IPS-18a (cell line): ENCODE measurements at regions not wholly inside any gene's neighbourhood (a gene's known extent, or its start where the extent isn't known, plus 50 kb on each side); places are given as distances from the start of the nearest gene placed in this dataset.

Experiments
- H3K27ac ChIP-seq: one replicate; pipeline ENCODE4 v1.5.1; 2013; ENCODE audit warnings: low read length
- H3K27me3 ChIP-seq: one replicate; pipeline ENCODE4 v1.6.1; 2013; ENCODE audit warnings: mild to moderate bottlenecking, low read length; ENCODE audit not compliant: control insufficient read depth, insufficient read depth
- H3K36me3 ChIP-seq: one replicate; pipeline ENCODE4 v1.6.1; 2013; ENCODE audit warnings: low read depth, low read length; ENCODE audit not compliant: control insufficient read depth
- H3K4me1 ChIP-seq: one replicate; pipeline ENCODE4 v1.6.1; 2013; ENCODE audit warnings: low read depth, low read length; ENCODE audit not compliant: control insufficient read depth
- H3K4me3 ChIP-seq: one replicate; pipeline ENCODE4 v1.5.1; 2013; ENCODE audit warnings: low read length
- H3K9ac ChIP-seq: one replicate; pipeline ENCODE4 v1.6.1; 2013; ENCODE audit warnings: mild to moderate bottlenecking, low read length, moderate library complexity
- H3K9me3 ChIP-seq: one replicate; pipeline ENCODE4 v1.6.1; 2013; ENCODE audit warnings: low read depth, low read length; ENCODE audit not compliant: control insufficient read depth

DNA sequence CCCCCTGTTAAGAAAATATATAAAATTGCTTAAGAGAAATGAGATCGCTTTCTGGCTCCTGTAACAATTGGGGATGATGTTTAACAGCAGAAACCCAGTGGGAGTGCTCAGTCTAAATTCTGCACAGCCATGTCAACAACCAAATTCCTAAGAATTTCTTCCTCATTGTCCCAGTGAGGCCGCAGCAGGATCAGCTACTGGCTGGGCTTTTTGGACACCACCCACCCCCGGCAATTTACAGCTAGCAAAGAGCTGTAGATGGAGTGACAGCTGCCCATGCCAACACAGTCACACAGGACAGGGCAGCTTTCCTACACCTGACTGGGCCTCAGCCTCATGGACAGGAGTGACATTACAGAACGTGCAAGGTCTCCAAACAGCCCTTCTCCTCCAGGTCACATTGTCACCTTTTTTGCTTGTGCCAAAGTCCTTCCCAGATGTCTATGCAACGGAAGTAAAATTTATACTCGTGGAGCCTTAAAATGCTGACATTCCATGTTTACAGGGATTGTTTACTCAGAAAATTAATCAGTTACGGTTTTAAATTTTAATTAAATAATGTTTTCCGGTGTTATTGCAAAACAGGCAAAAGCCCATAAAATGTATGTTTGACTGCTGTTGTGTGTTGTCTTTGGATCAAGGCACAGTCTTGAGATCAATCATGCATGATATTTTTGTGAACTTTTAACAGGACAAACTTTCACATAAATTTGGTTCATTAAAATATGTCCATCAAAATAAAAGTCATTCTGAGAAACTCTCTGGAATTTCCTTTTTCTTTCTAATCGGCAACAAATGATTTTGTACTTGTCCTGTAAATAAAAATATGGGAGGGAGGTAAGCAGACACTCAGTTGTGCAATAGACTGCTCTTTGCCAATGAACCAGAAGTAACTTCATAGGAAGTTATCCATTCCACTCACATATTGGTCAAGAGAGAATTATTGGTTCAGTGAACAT is 943.2 kb downstream of the MCTP2 start:
- Histone ChIP-seq H3K9me3 (no peaks in the 10 kb centered on the region), H3K4me1 (no peaks in the 10 kb centered on the region), H3K4me3 (no peak overlapping the region), H3K27ac (no peak overlapping the region), H3K9ac (no peak overlapping the region), H3K36me3 (no peaks in the 10 kb centered on the region), H3K27me3 (no peaks in the 10 kb centered on the region)

- Histone ChIP-seq H3K4me1 (no peaks in the 10 kb centered on the region), H3K9ac (no peak overlapping the region), H3K36me3 (no peaks in the 10 kb centered on the region), H3K4me3 (no peak overlapping the region), H3K27ac (no peak overlapping the region), H3K9me3 (no peaks in the 10 kb centered on the region), H3K27me3 (no peaks in the 10 kb centered on the region)
These were observed 944.7 kb downstream of the MCTP2 start for GRCh38 chr15:95175914-95176658.

GRCh38 chr15:95176794-95177577 is 945.6 kb downstream of the MCTP2 start:
- Histone ChIP-seq H3K27ac (no peak overlapping the region), H3K9me3 (no peaks in the 10 kb centered on the region), H3K4me3 (no peak overlapping the region), H3K36me3 (no peaks in the 10 kb centered on the region), H3K9ac (no peak overlapping the region), H3K4me1 (no peaks in the 10 kb centered on the region), H3K27me3 (no peaks in the 10 kb centered on the region)

DNA sequence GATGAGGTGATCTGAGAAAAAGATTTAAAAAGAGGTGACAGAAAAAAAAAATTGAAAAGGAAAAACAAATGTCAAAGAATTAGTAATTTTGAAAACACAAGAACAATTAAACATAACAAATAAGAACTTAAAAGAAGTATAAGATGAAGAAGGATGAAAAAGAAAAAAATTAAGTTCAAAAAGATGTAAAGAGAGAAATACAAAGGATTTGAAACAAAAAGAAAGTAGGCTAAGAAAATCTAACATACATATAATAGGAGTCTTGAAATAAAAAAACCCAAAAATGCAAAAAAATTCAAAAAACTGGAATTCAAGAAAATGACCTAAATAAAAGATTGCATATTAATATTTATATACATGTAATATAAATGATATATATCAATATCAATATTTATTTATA is 949.2 kb downstream of the MCTP2 start:
- Histone ChIP-seq H3K27ac (no peak overlapping the region), H3K4me3 (no peak overlapping the region), H3K27me3 (no peaks in the 10 kb centered on the region), H3K9ac (no peak overlapping the region), H3K4me1 (no peaks in the 10 kb centered on the region), H3K9me3 (no peaks in the 10 kb centered on the region), H3K36me3 (no peaks in the 10 kb centered on the region)

DNA sequence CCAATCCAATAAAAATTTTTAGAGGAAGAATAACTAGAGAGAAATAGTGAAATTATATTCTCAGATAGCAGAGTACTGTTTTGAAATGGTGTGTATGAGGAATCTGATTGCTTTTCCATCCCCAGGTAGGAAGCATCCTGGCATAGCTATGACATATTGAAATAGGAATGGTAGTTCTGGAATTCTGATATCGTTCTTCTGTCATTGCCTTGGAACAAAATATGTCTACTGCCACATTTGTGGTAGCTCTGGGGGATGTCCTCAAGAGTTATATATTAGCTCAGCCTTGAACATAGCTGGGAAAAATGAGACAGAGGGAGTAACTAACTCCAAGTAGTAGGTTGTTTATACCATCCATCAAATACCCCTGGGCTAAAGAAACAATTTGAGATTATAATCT is 950.7 kb downstream of the MCTP2 start:
- Histone ChIP-seq H3K9me3 (peaks cover 2% of the 10 kb centered on the region), H3K36me3 (no peaks in the 10 kb centered on the region), H3K4me1 (no peaks in the 10 kb centered on the region), H3K27me3 (no peaks in the 10 kb centered on the region), H3K9ac (no peak overlapping the region), H3K4me3 (no peak overlapping the region), H3K27ac (no peak overlapping the region)

DNA sequence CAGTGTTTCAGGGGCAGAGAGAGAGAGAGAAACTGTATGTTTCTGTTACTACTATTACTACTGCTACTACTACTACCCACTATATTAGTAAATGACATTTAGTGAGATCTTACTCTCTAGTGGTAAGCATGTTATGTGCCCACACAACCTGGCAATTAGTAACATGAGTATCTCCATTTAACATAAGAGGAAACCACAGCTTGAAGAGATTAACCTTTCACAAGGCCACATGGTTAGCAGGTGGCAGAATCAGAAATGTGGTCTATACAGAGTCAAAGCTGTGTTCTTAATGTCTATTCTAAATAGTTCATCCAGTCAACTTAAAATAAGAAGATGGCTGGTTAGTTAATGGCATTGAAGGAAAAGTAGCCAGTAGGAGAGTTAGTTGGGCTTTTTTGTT is 961.6 kb downstream of the MCTP2 start:
- H3K4me3 ChIP-seq = no peak overlapping the region
- no peak overlapping the region for H3K27ac ChIP-seq
- no peaks in the 10 kb centered on the region for H3K36me3 ChIP-seq
- H3K9me3 ChIP-seq = peaks cover 4% of the 10 kb centered on the region
- H3K9ac ChIP-seq = no peak overlapping the region
- no peaks in the 10 kb centered on the region for H3K27me3 ChIP-seq
- no peaks in the 10 kb centered on the region for H3K4me1 ChIP-seq

GRCh38 chr15:95194746-95195145 is 963.4 kb downstream of the MCTP2 start:
- no peaks in the 10 kb centered on the region for H3K9me3 ChIP-seq
- H3K27ac ChIP-seq = no peak overlapping the region
- no peaks in the 10 kb centered on the region for H3K36me3 ChIP-seq
- H3K27me3 ChIP-seq = no peaks in the 10 kb centered on the region
- no peak overlapping the region for H3K9ac ChIP-seq
- H3K4me3 ChIP-seq = no peak overlapping the region
- no peaks in the 10 kb centered on the region for H3K4me1 ChIP-seq

GRCh38 chr15:95196176-95196915 is 965.0 kb downstream of the MCTP2 start:
- H3K36me3 ChIP-seq = no peaks in the 10 kb centered on the region
- H3K4me1 ChIP-seq = no peaks in the 10 kb centered on the region
- no peak overlapping the region for H3K4me3 ChIP-seq
- H3K9me3 ChIP-seq = no peaks in the 10 kb centered on the region
- H3K27me3 ChIP-seq = no peaks in the 10 kb centered on the region
- no peak overlapping the region for H3K9ac ChIP-seq
- H3K27ac ChIP-seq = no peak overlapping the region

DNA sequence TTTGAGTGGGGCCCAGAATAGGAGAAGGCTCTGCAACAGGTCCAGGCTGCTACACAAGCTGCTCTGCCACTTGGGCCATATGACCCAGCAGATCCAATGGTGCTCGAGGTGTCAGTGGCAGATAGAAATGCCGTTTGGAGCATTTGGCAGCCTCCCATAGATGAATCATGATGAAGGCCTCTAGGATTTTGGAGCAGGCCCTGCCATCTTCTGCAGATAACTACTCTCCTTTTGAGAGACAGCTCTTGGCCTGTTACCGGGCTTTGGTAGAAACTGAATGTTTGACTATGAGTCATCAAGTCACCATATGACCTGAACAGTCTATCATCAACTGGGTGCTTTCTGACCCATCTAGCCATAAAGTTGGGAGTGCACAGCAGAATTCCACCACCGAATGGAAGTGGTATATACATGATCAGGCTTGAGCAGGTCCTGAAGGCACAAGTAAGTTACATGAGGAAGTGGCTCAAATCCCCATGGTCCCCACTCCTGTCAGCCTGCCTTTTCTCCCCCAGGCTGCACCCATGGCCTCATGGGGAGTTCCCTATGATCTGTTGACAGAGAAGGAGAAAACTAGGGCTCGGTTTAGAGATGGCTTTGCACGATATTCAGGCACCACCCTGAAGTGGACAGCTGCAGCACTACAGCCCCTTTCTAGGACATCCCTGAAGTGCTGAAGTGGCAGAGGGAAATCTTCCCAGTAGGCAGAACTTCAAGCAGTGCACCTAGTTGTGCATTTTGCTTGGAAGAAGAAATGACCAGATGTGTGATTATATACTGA is 971.4 kb downstream of the MCTP2 start:
- Histone ChIP-seq H3K27me3 (no peaks in the 10 kb centered on the region), H3K9ac (no peak overlapping the region), H3K4me1 (no peaks in the 10 kb centered on the region), H3K9me3 (no peaks in the 10 kb centered on the region), H3K4me3 (no peak overlapping the region), H3K27ac (no peak overlapping the region), H3K36me3 (no peaks in the 10 kb centered on the region)

DNA sequence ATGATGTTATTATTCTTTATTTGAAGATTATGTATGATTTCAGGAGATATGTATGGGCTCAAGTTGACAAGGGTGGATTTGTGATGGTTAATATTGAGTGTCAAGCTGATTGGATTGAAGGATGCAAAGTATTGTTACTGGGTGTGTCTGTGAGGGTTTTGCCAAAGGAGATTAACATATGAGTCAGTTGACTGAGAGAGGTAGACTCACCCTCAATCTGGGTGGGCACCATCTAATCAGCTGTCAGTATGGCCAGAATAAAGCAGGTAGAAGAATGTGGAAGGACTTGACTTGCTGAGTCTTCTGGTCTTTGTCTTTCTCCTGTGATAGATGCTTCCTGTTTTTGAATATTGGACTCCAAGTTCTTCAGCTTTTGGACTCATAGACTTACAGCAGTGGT is 973.7 kb downstream of the MCTP2 start:
- H3K27me3 ChIP-seq = no peaks in the 10 kb centered on the region
- H3K4me1 ChIP-seq = no peaks in the 10 kb centered on the region
- no peaks in the 10 kb centered on the region for H3K9me3 ChIP-seq
- H3K27ac ChIP-seq = no peak overlapping the region
- no peaks in the 10 kb centered on the region for H3K36me3 ChIP-seq
- H3K4me3 ChIP-seq = no peak overlapping the region
- no peak overlapping the region for H3K9ac ChIP-seq
